ENCODE measurements at regions not wholly inside any gene's neighbourhood (a gene's known extent, or its start where the extent isn't known, plus 50 kb on each side); places are given as distances from the start of the nearest gene placed in this dataset.

- DNase-seq (ENCODE audit: low read depth), result no peak
- H3K4me3 ChIP-seq (ENCODE audit: low read depth, low read length), result no peak overlapping the region
- TF ChIP-seq MYC (IDR thresholded peaks at IDR 0.05; ENCODE audit: low read depth, low read length), result no peak
- no peak for TF ChIP-seq CTCF (IDR thresholded peaks at IDR 0.05; ENCODE audit: low read depth, low read length)
- no peak for TF ChIP-seq MAX (IDR thresholded peaks at IDR 0.05; ENCODE audit: low read depth, low read length)
- no peak for TF ChIP-seq POLR2A (IDR thresholded peaks at IDR 0.05; ENCODE audit: extremely low read depth, insufficient read length)
Observed at GRCh38 chr20:55597526-55597925, 407.8 kb downstream of the CBLN4 start.

- no peak overlapping the region for H3K4me3 ChIP-seq (ENCODE audit: low read depth, low read length)
- TF ChIP-seq POLR2A (IDR thresholded peaks at IDR 0.05; ENCODE audit: extremely low read depth, insufficient read length), result no peak
- no peak for TF ChIP-seq MAX (IDR thresholded peaks at IDR 0.05; ENCODE audit: low read depth, low read length)
- no peak for TF ChIP-seq MYC (IDR thresholded peaks at IDR 0.05; ENCODE audit: low read depth, low read length)
- TF ChIP-seq CTCF (IDR thresholded peaks at IDR 0.05; ENCODE audit: low read depth, low read length), result no peak
- DNase-seq (ENCODE audit: low read depth), result no peak
Observed at GRCh38 chr20:55596431-55596830, 408.9 kb downstream of the CBLN4 start.

- no peak for DNase-seq (ENCODE audit: low read depth)
Observed at GRCh38 chr20:55592866-55593265, 412.5 kb downstream of the CBLN4 start.

GRCh38 chr20:55586610-55587009, 418.7 kb downstream of the CBLN4 start:
- TF ChIP-seq MAX (IDR thresholded peaks at IDR 0.05; ENCODE audit: low read depth, low read length) (no peak), MYC (IDR thresholded peaks at IDR 0.05; ENCODE audit: low read depth, low read length) (no peak), CTCF (IDR thresholded peaks at IDR 0.05; ENCODE audit: low read depth, low read length) (no peak), POLR2A (IDR thresholded peaks at IDR 0.05; ENCODE audit: extremely low read depth, insufficient read length) (no peak)
- H3K4me3 ChIP-seq (ENCODE audit: low read depth, low read length), result no peak overlapping the region
- no peak for DNase-seq (ENCODE audit: low read depth)

More at GRCh38 chr20:55592866-55593265, 412.5 kb downstream of the CBLN4 start:
- no peak for TF ChIP-seq MYC (IDR thresholded peaks at IDR 0.05; ENCODE audit: low read depth, low read length)
- no peak overlapping the region for H3K4me3 ChIP-seq (ENCODE audit: low read depth, low read length)

GRCh38 chr20:55584964-55585363, 420.4 kb downstream of the CBLN4 start:
- TF ChIP-seq MYC (IDR thresholded peaks at IDR 0.05; ENCODE audit: low read depth, low read length), result no peak
- no peak for TF ChIP-seq MAX (IDR thresholded peaks at IDR 0.05; ENCODE audit: low read depth, low read length)
- TF ChIP-seq POLR2A (IDR thresholded peaks at IDR 0.05; ENCODE audit: extremely low read depth, insufficient read length), result no peak
- TF ChIP-seq CTCF (IDR thresholded peaks at IDR 0.05; ENCODE audit: low read depth, low read length), result no peak
- H3K4me3 ChIP-seq (ENCODE audit: low read depth, low read length), result no peak overlapping the region
- DNase-seq (ENCODE audit: low read depth), result no peak

GRCh38 chr20:55584307-55584706, 421.0 kb downstream of the CBLN4 start:
- no peak for DNase-seq (ENCODE audit: low read depth)
- no peak overlapping the region for H3K4me3 ChIP-seq (ENCODE audit: low read depth, low read length)
- TF ChIP-seq MYC (IDR thresholded peaks at IDR 0.05; ENCODE audit: low read depth, low read length), result no peak
- no peak for TF ChIP-seq MAX (IDR thresholded peaks at IDR 0.05; ENCODE audit: low read depth, low read length)
- no peak for TF ChIP-seq CTCF (IDR thresholded peaks at IDR 0.05; ENCODE audit: low read depth, low read length)
- TF ChIP-seq POLR2A (IDR thresholded peaks at IDR 0.05; ENCODE audit: extremely low read depth, insufficient read length), result no peak
